Fibroblast of pulmonary artery (primary cell): ENCODE measurements at regions not wholly inside any gene's neighbourhood (a gene's known extent, or its start where the extent isn't known, plus 50 kb on each side); places are given as distances from the start of the nearest gene placed in this dataset.

Experiments
- DNase-seq: peaks from one replicate; pipeline ENCODE4 v3.0.0-alpha.2; 2010; ENCODE audit warnings: low read depth
- H3K4me3 ChIP-seq: replicated peaks from 2 replicates; pipeline ENCODE4 v1.5.1; 2011; ENCODE audit warnings: low read depth, mild to moderate bottlenecking, control low read depth, low read length, moderate library complexity
- TF ChIP-seq, protein P1 (sequence below): IDR thresholded peaks from 2 replicates; pipeline ENCODE4 v1.5.1; 2011; ENCODE audit warnings: mild to moderate bottlenecking, control low read depth, low read length, inconsistent platforms; ENCODE audit errors: missing control alignments

DNA sequence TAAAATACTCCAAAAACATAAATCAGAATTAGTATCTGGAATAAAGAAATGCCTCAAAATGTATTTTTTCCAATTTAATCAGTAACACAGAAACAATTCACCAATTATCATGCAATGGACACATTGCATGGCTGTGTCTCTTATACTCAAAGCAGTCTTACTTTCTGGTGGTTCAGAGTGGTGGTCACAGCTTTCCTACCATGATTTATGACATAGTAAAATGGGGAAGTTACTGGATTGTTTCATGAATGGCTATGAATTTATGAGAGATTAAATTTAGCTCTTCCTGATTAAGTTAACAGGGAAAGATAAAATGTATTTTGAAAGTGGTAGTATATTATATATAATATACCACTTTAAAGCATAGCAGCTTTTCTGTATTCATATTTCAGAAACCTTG lies 331.5 kb upstream of the MAP3K7 start:
- DNase-seq: no peak
- TF ChIP-seq, protein P1, sequence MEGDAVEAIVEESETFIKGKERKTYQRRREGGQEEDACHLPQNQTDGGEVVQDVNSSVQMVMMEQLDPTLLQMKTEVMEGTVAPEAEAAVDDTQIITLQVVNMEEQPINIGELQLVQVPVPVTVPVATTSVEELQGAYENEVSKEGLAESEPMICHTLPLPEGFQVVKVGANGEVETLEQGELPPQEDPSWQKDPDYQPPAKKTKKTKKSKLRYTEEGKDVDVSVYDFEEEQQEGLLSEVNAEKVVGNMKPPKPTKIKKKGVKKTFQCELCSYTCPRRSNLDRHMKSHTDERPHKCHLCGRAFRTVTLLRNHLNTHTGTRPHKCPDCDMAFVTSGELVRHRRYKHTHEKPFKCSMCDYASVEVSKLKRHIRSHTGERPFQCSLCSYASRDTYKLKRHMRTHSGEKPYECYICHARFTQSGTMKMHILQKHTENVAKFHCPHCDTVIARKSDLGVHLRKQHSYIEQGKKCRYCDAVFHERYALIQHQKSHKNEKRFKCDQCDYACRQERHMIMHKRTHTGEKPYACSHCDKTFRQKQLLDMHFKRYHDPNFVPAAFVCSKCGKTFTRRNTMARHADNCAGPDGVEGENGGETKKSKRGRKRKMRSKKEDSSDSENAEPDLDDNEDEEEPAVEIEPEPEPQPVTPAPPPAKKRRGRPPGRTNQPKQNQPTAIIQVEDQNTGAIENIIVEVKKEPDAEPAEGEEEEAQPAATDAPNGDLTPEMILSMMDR: no peak
- no peak overlapping the region for H3K4me3 ChIP-seq

DNA sequence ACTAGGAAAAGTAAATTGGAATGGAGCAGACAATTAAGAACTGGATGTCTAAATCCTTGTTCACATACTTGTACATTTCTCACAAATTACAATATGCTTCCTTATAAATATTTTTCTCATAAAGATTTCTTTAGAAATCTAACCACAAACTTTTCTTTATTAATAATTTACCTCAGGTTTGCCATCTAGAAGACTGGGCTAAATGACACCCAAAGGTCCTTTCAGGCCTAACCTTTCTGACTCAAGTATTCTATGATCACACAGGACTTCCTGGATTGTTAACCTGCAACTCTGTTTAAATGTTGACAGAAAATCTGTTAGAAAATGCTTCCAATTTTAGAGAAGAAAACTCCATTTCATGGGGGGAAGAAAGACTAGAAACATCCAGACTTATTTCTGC lies 330.5 kb upstream of the MAP3K7 start:
- H3K4me3 ChIP-seq: no peak overlapping the region
- no peak for DNase-seq
- TF ChIP-seq, protein P1: no peak

DNA sequence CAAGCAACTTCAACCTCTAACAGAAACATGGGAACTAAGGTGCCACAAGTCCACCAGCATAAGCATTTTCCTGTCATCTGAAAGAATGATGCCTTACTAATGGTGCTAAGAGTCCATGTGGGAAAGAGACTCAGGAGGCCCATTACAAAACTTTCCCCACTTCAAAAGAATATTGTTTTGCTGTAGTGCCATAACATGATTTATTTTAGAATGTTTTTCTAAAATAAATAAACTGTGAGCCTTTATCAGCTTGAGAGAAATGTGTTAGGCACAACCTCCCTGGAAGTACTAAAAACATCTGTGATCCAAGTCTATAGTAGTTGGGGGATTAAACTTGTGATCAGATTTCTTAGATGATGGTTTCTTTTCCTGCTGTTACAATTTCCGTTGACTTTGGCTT lies 330.1 kb upstream of the MAP3K7 start:
- TF ChIP-seq, protein P1: no peak
- H3K4me3 ChIP-seq: no peak overlapping the region
- no peak for DNase-seq

DNA sequence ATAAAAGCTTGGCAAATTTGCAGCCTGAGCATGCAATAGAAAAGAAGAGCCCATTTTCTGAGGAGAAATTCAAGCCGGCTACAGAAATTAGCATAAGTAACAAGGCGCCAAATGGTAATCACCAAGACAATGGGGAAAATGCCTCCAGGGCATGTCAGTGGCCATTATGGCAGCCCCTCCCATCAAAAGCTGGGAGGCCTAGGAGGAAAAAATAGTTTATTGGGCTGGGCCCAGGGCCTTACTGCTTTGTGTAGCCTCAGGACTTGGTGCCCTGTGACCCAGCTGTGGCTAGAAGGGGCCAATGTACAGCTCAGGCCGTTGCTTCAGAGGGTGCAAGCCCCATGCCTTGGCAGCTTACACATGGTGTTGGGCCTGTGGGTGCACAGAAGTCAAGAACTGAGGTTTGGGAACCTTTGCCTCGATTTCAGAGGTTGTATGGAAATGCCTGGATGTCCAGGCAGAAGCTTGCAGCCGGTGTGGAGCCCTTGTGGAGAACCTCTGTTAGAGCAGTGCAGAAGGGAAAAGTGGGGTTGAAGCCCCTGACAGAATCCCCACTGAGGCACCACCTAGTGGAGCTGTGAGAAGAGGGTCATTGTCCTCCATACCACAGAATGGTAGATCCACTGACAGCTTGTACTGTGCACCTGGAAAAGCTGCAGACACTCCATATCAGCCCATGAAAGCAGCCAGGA lies 328.5 kb upstream of the MAP3K7 start:
- TF ChIP-seq, protein P1: no peak
- DNase-seq: no peak
- no peak overlapping the region for H3K4me3 ChIP-seq

DNA sequence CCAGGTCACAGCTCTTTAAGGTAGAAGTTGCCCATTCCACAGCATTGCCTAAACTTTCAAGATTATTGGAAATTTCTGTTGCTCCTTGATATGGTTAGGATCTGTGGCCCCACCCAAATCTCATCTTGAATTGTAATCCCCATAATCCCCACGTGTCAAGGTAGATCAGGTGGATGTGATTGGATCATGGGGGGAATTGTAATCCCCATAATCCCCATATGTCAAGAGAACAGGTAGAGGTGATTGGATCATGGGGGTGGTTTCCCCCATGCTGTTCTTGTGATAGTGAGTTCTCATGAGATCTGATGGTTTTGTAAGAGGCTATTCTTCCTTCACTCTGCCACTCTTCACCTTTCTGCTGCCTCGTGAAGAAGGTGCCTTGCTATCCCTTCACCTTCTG lies 327.4 kb upstream of the MAP3K7 start:
- no peak for DNase-seq
- TF ChIP-seq, protein P1: no peak

DNA sequence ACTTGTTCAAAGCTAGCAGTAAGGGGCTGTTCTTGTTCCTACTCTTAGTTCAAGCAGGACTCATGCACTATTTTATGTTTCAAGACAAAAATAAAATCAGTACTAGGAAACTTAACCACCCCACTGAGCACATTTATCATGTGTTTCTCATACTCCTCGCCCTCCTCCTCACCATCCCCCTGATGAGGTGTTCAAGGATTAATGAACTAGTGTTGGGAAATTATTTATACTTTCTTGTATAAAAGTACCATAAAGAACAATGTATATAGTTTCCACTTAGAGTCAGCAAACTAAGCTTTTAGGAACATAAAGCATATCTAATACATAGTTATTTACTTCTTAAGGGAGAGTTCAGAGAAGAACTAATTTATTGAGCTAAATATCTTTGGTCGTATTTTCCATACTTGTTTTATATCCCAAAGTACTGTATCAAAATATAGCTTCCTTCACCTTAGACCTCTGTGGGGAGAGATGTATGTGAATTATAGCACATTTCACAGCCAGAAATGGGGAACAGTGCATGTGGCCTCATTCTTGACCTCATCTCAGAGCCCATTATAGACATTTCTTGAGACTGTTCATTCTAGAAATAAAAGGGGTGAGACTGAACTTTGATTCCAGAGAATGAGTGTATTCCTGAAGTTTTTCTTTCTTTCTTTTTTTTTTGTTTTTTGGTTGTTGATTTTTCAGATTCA lies 326.5 kb upstream of the MAP3K7 start:
- no peak for DNase-seq
- TF ChIP-seq, protein P1: no peak
- no peak overlapping the region for H3K4me3 ChIP-seq

More for the DNA sequence above, 327.4 kb upstream of the MAP3K7 start:
- no peak overlapping the region for H3K4me3 ChIP-seq
